SHP77 treated with DMSO at 0.1 percent for 48 hours (cell line): ENCODE measurements at regions not wholly inside any gene's neighbourhood (a gene's known extent, or its start where the extent isn't known, plus 50 kb on each side); places are given as distances from the start of the nearest gene placed in this dataset.

Experiments
- DNase-seq: peaks from one replicate; lab custom pipeline; 2025; lab: John Stamatoyannopoulos, UW

GRCh38 chr15:77557564-77557963, 75.1 kb downstream of the LINGO1 start:
- DNase-seq = no peak

GRCh38 chr15:77557144-77557543, 75.6 kb downstream of the LINGO1 start:
- DNase-seq = no peak

- no peak for DNase-seq
Measured at GRCh38 chr15:77556622-77557021, 76.1 kb downstream of the LINGO1 start.

GRCh38 chr15:77555232-77555631, 77.5 kb downstream of the LINGO1 start:
- no peak for DNase-seq

GRCh38 chr15:77554306-77555080, 78.2 kb downstream of the LINGO1 start:
- no peak for DNase-seq

GRCh38 chr15:77553695-77554094, 79.0 kb downstream of the LINGO1 start:
- DNase-seq = no peak

GRCh38 chr15:77553257-77553656, 79.5 kb downstream of the LINGO1 start:
- DNase-seq = no peak

- DNase-seq = no peak
Measured at GRCh38 chr15:77552066-77552465, 80.6 kb downstream of the LINGO1 start.

GRCh38 chr15:77550301-77551251, 82.1 kb downstream of the LINGO1 start:
- no peak for DNase-seq

GRCh38 chr15:77549576-77550288, 83.0 kb downstream of the LINGO1 start:
- DNase-seq = no peak

- DNase-seq = no peak
Measured at GRCh38 chr15:77548589-77549557, 83.8 kb downstream of the LINGO1 start.

GRCh38 chr15:77547801-77548588, 84.7 kb downstream of the LINGO1 start:
- no peak for DNase-seq

- no peak for DNase-seq
Measured at GRCh38 chr15:77546870-77547269, 85.8 kb downstream of the LINGO1 start.

- DNase-seq = no peak
Measured at GRCh38 chr15:77546050-77546501, 86.6 kb downstream of the LINGO1 start.

- no peak for DNase-seq
Measured at GRCh38 chr15:77545058-77545457, 87.7 kb downstream of the LINGO1 start.

GRCh38 chr15:77544162-77544561, 88.5 kb downstream of the LINGO1 start:
- DNase-seq = no peak

GRCh38 chr15:77543159-77543882, 89.4 kb downstream of the LINGO1 start:
- DNase-seq = peak; percentile 29

GRCh38 chr15:77542491-77543001, 90.2 kb downstream of the LINGO1 start:
- DNase-seq = no peak
